Hepatocyte (in vitro differentiated cells): ENCODE measurements at regions not wholly inside any gene's neighbourhood (a gene's known extent, or its start where the extent isn't known, plus 50 kb on each side); places are given as distances from the start of the nearest gene placed in this dataset.

Experiments used
- DNase-seq: peaks from one replicate; pipeline ENCODE4 v3.0.0-alpha.2; 2016; ENCODE audit warnings: low spot score
- H2AFZ ChIP-seq: fragments of 200-600 bp; sonication (generic); 2 replicates; pipeline ENCODE4 v1.6.0; 2016; ENCODE audit warnings: antibody characterized with exemption, mild to moderate bottlenecking
- H3K27ac ChIP-seq: fragments of 200-600 bp; sonication (generic); 2 replicates; pipeline ENCODE4 v1.5.1; 2016; ENCODE audit warnings: mild to moderate bottlenecking
- H3K27me3 ChIP-seq: fragments of 200-600 bp; sonication (generic); 2 replicates; pipeline ENCODE4 v1.6.1; 2016
- H3K36me3 ChIP-seq: fragments of 200-600 bp; sonication (generic); replicated peaks from 2 replicates; pipeline ENCODE4 v1.5.1; 2016; ENCODE audit warnings: low read depth; ENCODE audit not compliant: insufficient read depth
- H3K4me1 ChIP-seq: fragments of 200-600 bp; sonication (generic); 2 replicates; pipeline ENCODE4 v1.5.1; 2016; ENCODE audit warnings: mild to moderate bottlenecking, moderate library complexity; ENCODE audit not compliant: insufficient read depth
- H3K4me2 ChIP-seq: fragments of 200-600 bp; sonication (generic); 2 replicates; pipeline ENCODE4 v1.6.0; 2016
- H3K4me3 ChIP-seq: fragments of 200-600 bp; sonication (generic); 2 replicates; pipeline ENCODE4 v1.5.1; 2016; ENCODE audit warnings: mild to moderate bottlenecking
- H3K79me2 ChIP-seq: fragments of 200-600 bp; sonication (generic); 2 replicates; pipeline ENCODE4 v1.6.0; 2017; ENCODE audit warnings: mild to moderate bottlenecking
- H3K9me2 ChIP-seq: fragments of 200-600 bp; sonication (generic); replicated peaks from 2 replicates; pipeline ENCODE4 v1.6.0; 2017; ENCODE audit warnings: mild to moderate bottlenecking; ENCODE audit not compliant: insufficient read depth
- H3K9me3 ChIP-seq: fragments of 200-600 bp; sonication (generic); 2 replicates; pipeline ENCODE4 v1.5.1; 2016; ENCODE audit warnings: low read depth, mild to moderate bottlenecking
- H4K20me1 ChIP-seq: fragments of 200-600 bp; sonication (generic); 2 replicates; pipeline ENCODE4 v1.6.0; 2016; ENCODE audit warnings: mild to moderate bottlenecking; ENCODE audit not compliant: insufficient read depth, poor library complexity, severe bottlenecking
- EZH2 ChIP-seq: fragments of 200-600 bp; sonication (generic); IDR thresholded peaks from 2 replicates; pipeline ENCODE4 v1.6.1; 2016; ENCODE audit warnings: antibody characterized with exemption, mild to moderate bottlenecking, borderline replicate concordance
- EZH2phosphoT487 ChIP-seq: fragments of 200-600 bp; sonication (generic); IDR thresholded peaks from one replicate; pipeline ENCODE4 v1.6.1; 2018; ENCODE audit warnings: antibody characterized with exemption, mild to moderate bottlenecking, low read depth, moderate library complexity; ENCODE audit not compliant: unreplicated experiment, severe bottlenecking
- WGBS: methylation state at CpG from one replicate; pipeline ENCODE4 v1.1.6; 2016; ENCODE audit warnings: low lambda C conversion rate; ENCODE audit errors: missing lambda C conversion rate; 5-methylcytosine and 5-hydroxymethylcytosine counted together
- TF ChIP-seq, protein P1 (sequence below): fragments of 200-600 bp; sonication (generic); IDR thresholded peaks from 2 replicates; pipeline ENCODE4 v1.5.1; 2016; ENCODE audit warnings: antibody characterized with exemption, mild to moderate bottlenecking; ENCODE audit not compliant: poor library complexity

- Histone ChIP-seq H4K20me1 (no peaks in the 10 kb centered on the region), H3K4me1 (no peaks in the 10 kb centered on the region), H3K79me2 (no peaks in the 10 kb centered on the region), H3K9me2 (no peaks in the 10 kb centered on the region), H3K27ac (no peak overlapping the region), H3K27me3 (no peaks in the 10 kb centered on the region), H3K9me3 (no peaks in the 10 kb centered on the region), H2AFZ (no peak overlapping the region), H3K4me3 (no peak overlapping the region), H3K36me3 (no peaks in the 10 kb centered on the region), H3K4me2 (no peak overlapping the region)
- WGBS, result 100% methylated on average over 2 of the region's 2 CpGs
- TF ChIP-seq, protein P1, sequence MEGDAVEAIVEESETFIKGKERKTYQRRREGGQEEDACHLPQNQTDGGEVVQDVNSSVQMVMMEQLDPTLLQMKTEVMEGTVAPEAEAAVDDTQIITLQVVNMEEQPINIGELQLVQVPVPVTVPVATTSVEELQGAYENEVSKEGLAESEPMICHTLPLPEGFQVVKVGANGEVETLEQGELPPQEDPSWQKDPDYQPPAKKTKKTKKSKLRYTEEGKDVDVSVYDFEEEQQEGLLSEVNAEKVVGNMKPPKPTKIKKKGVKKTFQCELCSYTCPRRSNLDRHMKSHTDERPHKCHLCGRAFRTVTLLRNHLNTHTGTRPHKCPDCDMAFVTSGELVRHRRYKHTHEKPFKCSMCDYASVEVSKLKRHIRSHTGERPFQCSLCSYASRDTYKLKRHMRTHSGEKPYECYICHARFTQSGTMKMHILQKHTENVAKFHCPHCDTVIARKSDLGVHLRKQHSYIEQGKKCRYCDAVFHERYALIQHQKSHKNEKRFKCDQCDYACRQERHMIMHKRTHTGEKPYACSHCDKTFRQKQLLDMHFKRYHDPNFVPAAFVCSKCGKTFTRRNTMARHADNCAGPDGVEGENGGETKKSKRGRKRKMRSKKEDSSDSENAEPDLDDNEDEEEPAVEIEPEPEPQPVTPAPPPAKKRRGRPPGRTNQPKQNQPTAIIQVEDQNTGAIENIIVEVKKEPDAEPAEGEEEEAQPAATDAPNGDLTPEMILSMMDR, result no peak
- TF ChIP-seq EZH2phosphoT487 (no peak), EZH2 (no peak)
- DNase-seq, result no peak
Observed at GRCh38 chr4:137631605-137632004, 99.3 kb upstream of the PCDH18 start.

DNA sequence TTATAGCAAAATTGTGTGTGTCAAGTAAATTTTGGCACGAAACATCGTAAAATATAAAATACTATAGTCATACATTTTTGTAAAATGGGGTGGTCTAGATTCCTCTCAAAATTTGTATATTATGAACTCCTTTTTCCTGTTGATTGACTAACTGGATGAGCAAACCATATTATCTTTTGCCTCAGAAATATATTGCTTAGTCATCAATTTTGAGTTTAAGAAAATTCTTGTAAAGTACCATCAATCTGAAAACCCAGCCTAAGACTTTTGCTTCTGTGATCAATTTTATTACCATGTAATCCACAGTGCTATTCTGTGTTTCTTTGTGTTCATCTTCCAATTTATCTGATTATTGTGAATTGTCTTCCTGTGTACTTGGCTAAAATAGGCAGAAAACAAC, 98.0 kb upstream of the PCDH18 start:
- WGBS, result 96% methylated on average over 2 of the region's 2 CpGs
- TF ChIP-seq EZH2phosphoT487 (no peak), EZH2 (no peak)
- TF ChIP-seq, protein P1, result no peak
- H3K27me3 ChIP-seq, result no peaks in the 10 kb centered on the region

DNA sequence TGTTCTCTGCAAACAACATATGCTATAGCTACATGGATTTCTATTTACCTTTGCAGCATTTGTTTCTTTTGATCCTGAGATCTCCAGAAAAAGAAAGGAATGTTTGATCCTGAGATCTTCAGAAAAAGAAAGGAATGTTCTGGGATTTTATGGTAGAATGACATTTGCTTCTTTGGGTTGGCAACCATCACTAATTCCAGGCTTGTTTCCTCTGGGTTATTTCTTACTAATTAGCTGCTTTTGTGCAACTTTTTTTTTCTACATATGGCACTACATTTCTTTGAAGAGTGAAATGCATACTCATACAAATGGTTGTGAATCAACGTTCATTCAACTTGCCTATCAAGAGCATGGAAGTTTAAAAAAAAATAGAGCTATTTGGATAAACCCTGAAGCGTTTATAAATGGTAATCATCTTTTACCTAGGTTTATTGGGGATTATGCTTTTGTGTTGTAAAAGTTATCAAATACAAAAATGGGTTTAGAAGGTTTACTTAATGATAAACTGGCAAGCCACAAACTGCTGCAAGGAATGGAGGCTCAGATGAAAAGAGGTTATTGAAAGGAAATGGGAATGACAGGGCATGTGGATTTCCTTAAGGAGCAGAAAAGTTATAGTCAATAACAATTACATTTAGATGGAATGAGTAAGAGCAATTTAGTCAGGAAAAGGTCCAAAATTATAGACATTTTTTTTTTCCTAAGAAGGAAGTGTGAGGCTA, 95.6 kb upstream of the PCDH18 start:
- Histone ChIP-seq H3K4me3 (no peak overlapping the region), H3K36me3 (no peaks in the 10 kb centered on the region), H3K9me3 (no peaks in the 10 kb centered on the region), H4K20me1 (no peaks in the 10 kb centered on the region), H2AFZ (no peak overlapping the region), H3K27me3 (no peaks in the 10 kb centered on the region), H3K4me1 (no peaks in the 10 kb centered on the region), H3K9me2 (no peaks in the 10 kb centered on the region), H3K79me2 (no peaks in the 10 kb centered on the region), H3K27ac (no peak overlapping the region), H3K4me2 (no peak overlapping the region)
- WGBS, result 50% methylated on average over 2 of the region's 2 CpGs
- DNase-seq, result no peak
- TF ChIP-seq, protein P1, result no peak
- TF ChIP-seq EZH2, result no peak
- no peak for TF ChIP-seq EZH2phosphoT487

More for the DNA sequence above, 98.0 kb upstream of the PCDH18 start:
- Histone ChIP-seq H3K4me2 (no peak overlapping the region), H2AFZ (no peak overlapping the region), H3K9me3 (no peaks in the 10 kb centered on the region), H3K27ac (no peak overlapping the region), H3K79me2 (no peaks in the 10 kb centered on the region), H3K36me3 (no peaks in the 10 kb centered on the region), H3K4me3 (no peak overlapping the region), H4K20me1 (no peaks in the 10 kb centered on the region), H3K9me2 (no peaks in the 10 kb centered on the region), H3K4me1 (no peaks in the 10 kb centered on the region)
- no peak for DNase-seq
